ENCODE measurements at regions not wholly inside any gene's neighbourhood (a gene's known extent, or its start where the extent isn't known, plus 50 kb on each side); places are given as distances from the start of the nearest gene placed in this dataset.
"Not testable (repeated sequence)": the region's sequence is repeated elsewhere in the genome, so short reads cannot be mapped to it uniquely, and the experiment has no call there.

GRCh38 chr2:56587456-56587855, 403.7 kb downstream of the CCDC85A start:
- DNase-seq (ENCODE audit: low spot score): no peak
- no peak for ATAC-seq
- intact Hi-C loops (cut with DNase I): no loop called here

GRCh38 chr2:56589194-56589593, 405.4 kb downstream of the CCDC85A start:
- DNase-seq (ENCODE audit: low spot score) (no peak), ATAC-seq (no peak)
- intact Hi-C loops (cut with DNase I): no loop called here

- DNase-seq (ENCODE audit: low spot score) (no peak), ATAC-seq (no peak)
- intact Hi-C loops (cut with DNase I): no loop called here
Observed at GRCh38 chr2:56589835-56590234, 406.0 kb downstream of the CCDC85A start.

- intact Hi-C loops (cut with DNase I): no loop called here
- DNase-seq (ENCODE audit: low spot score) (no peak), ATAC-seq (no peak)
Observed at GRCh38 chr2:56590611-56591010, 406.8 kb downstream of the CCDC85A start.

GRCh38 chr2:56606086-56606485, 422.3 kb downstream of the CCDC85A start:
- DNase-seq (ENCODE audit: low spot score); intact Hi-C loops (cut with DNase I): not testable (repeated sequence)

DNA sequence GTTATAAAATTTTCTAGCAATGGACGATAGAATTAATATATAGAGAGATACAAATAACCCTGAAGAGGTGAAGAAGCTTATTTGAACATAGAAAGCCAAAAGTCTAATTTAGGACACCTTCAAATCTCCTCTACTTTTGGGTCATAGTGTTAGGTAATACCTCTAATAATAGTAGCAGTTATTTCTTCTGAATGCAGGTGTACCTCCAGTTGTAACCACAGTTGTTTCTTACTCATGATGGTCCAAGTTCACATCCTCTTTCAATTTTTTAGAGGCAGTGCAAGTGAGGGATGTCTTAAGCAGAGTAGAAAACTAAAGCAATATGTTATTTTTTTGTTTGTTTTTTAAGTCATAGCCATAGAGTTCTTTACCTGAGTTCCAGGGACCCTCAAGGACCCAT, 429.5 kb downstream of the CCDC85A start:
- intact Hi-C loops (cut with DNase I): no loop called here
- no peak for DNase-seq (ENCODE audit: low spot score)
- no peak for ATAC-seq

More at GRCh38 chr2:56606086-56606485, 422.3 kb downstream of the CCDC85A start:
- ATAC-seq: not testable (repeated sequence)

- DNase-seq (ENCODE audit: low spot score): no peak
- no peak for ATAC-seq
- intact Hi-C loops (cut with DNase I): no loop called here
Observed at GRCh38 chr2:56613920-56614319, 430.1 kb downstream of the CCDC85A start.

GRCh38 chr2:56615760-56616159, 432.0 kb downstream of the CCDC85A start:
- ATAC-seq (no peak), DNase-seq (ENCODE audit: low spot score) (no peak)
- intact Hi-C loops (cut with DNase I): no loop called here

DNA sequence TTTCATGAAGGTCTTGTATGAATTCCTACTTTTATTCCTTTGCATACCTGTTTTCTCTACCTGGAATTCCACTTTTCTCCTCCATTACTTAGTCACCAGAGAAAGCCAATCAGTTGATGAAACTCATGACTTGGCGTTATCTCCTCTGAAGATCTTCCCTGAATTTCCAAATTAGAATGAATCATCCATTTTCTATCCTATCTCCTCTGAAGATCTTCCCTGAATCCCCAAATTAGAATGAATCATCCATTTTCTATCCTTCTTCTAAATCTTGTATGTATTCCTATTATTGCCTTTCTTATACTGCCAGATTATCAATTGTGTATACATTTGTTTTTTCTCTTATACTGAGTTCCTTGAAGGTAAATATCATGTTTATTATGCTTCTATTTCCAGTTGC, 440.4 kb downstream of the CCDC85A start:
- DNase-seq (ENCODE audit: low spot score) (no peak), ATAC-seq (no peak)
- intact Hi-C loops (cut with DNase I): no loop called here

- intact Hi-C loops (cut with DNase I): no loop called here
- ATAC-seq (no peak), DNase-seq (ENCODE audit: low spot score) (no peak)
Observed at GRCh38 chr2:56626927-56627326, 443.1 kb downstream of the CCDC85A start.

DNA sequence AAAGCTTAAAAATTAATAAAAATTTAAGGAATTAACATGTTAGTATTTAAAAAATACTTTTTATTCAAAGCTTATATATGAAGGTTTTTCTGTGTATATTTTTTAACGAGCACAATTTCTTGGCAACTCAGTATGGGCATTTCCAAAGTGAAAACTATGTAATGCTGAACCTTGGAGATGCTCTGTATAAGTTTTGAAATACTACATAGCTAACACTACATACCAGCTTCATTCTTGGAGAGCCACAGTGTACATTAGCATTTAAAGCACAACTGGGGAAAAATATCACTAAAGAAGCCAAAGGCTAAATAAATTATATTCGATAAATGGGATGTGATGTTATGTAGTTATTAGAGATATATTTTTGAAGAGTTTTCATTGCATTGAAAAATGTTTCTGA, 446.5 kb downstream of the CCDC85A start:
- ATAC-seq: no peak
- intact Hi-C loops (cut with DNase I): no loop called here
- no peak for DNase-seq (ENCODE audit: low spot score)

DNA sequence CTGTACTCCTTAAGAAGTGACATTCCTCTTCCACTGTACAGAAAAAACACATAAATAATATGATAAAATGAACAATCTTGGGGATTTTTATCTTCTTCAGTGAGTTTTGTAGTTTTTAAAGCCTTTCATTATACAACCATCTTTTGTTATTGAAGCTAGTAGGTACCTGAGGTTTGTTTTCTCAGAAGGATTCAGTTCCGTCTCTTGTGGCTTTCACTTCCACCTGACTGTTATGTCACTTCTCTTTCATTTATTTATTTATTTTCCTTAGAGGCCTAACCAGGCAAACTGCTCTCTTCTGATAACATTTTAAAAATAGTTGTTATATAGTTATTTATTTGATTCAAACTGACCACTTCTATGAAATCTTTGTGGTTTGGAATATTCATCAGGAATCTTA, 464.2 kb downstream of the CCDC85A start:
- intact Hi-C loops (cut with DNase I): no loop called here
- no peak for ATAC-seq
- no peak for DNase-seq (ENCODE audit: low spot score)

DNA sequence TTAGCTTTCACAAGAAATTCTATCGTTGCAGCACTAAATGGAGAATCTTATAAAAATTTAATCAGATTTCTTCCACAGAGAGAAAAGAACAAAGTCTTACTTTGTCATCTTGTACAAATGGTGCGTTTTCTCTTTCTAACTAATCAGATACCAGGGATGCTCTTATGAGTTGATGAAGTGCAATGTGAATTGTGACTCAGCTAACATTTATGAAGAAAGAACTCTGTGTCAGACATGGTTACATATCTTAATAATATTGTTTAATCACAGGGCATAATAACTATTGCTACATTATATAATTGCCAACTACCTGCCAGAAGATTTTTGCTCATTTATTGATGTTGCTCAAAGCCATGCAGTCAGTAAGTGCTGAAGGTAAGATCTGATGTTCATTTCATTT, 465.0 kb downstream of the CCDC85A start:
- intact Hi-C loops (cut with DNase I): no loop called here
- DNase-seq (ENCODE audit: low spot score) (no peak), ATAC-seq (no peak)

DNA sequence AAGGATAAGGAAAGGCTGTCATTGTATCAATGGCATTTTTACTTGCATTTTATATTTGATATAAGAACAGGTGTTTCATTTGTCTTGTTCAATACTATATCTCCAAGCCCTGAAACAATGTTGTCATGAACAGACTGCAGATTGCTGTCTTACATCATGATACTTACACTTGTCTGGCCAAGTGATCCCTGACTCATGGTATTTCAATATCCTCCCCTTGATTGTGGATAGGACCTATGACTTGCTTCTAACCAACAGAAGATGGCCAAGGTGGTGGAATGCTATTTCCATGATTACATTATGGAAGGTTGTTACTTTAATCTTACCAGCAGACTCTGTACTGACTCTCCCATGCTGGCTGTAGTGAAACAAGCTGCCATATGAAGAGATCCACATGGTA, 471.1 kb downstream of the CCDC85A start:
- no peak for DNase-seq (ENCODE audit: low spot score)
- intact Hi-C loops (cut with DNase I): no loop called here
- no peak for ATAC-seq

- no peak for DNase-seq (ENCODE audit: low spot score)
- intact Hi-C loops (cut with DNase I): no loop called here
- no peak for ATAC-seq
Observed at GRCh38 chr2:56656826-56657225, 473.0 kb downstream of the CCDC85A start.

GRCh38 chr2:56666777-56667176, 483.0 kb downstream of the CCDC85A start:
- DNase-seq (ENCODE audit: low spot score) (no peak), ATAC-seq (no peak)
- intact Hi-C loops (cut with DNase I): no loop called here

- intact Hi-C loops (cut with DNase I): no loop called here
- ATAC-seq: no peak
- no peak for DNase-seq (ENCODE audit: low spot score)
Observed at GRCh38 chr2:56671973-56672569, 488.3 kb downstream of the CCDC85A start.

- no peak for ATAC-seq
- DNase-seq (ENCODE audit: low spot score): no peak
- intact Hi-C loops (cut with DNase I): no loop called here
Observed at GRCh38 chr2:56674084-56674483, 490.3 kb downstream of the CCDC85A start.

DNA sequence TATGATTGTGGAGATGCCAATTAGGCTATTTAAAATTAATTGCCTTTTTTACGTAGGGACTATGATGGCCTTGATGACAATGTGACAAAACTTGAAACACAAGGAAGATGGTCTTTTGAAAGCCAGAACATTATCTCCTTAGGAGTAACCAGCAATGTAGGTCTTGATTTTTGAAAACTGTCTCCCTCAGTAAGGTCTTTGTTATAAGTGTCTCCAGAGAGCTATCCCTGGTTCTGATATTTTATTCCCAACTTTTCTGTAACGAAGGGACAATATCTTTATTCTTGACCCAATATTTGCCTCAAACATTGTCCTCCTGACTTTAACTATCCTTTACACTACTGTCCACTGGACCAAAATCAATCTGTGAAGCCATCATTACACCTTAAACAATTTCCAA, 493.2 kb downstream of the CCDC85A start:
- ATAC-seq: no peak
- no peak for DNase-seq (ENCODE audit: low spot score)
- intact Hi-C loops (cut with DNase I): no loop called here

GRCh38 chr2:56680971-56681631, 497.3 kb downstream of the CCDC85A start:
- intact Hi-C loops (cut with DNase I): no loop called here
- no peak for DNase-seq (ENCODE audit: low spot score)
- ATAC-seq: no peak

Measured in sciatic nerve (tissue), 2 donors.